Karpas-422 (cell line): ENCODE measurements at regions not wholly inside any gene's neighbourhood (a gene's known extent, or its start where the extent isn't known, plus 50 kb on each side); places are given as distances from the start of the nearest gene placed in this dataset.

Experiments
- DNase-seq: peaks from one replicate; pipeline ENCODE4 v3.0.0-alpha.2; 2015
- H2AFZ ChIP-seq: fragments of 200-600 bp; sonication (generic); 2 replicates; pipeline ENCODE4 v1.6.1; 2014; ENCODE audit warnings: antibody characterized with exemption, low read length, mixed read lengths
- H3K27ac ChIP-seq: fragments of 200-600 bp; sonication (generic); 2 replicates; pipeline ENCODE4 v1.5.1; 2014; ENCODE audit warnings: mild to moderate bottlenecking, low read length, moderate library complexity
- H3K27me3 ChIP-seq: fragments of 200-600 bp; sonication (generic); 2 replicates; pipeline ENCODE4 v1.6.1; 2014; ENCODE audit warnings: low read length, mixed read lengths
- H3K36me3 ChIP-seq: fragments of 200-600 bp; sonication (generic); 2 replicates; pipeline ENCODE4 v1.6.1; 2014; ENCODE audit warnings: low read length, mixed read lengths; ENCODE audit not compliant: insufficient read depth
- H3K4me1 ChIP-seq: fragments of 200-600 bp; sonication (generic); 2 replicates; pipeline ENCODE4 v1.6.1; 2014; ENCODE audit warnings: mild to moderate bottlenecking, low read length, mixed read lengths
- H3K4me2 ChIP-seq: fragments of 200-600 bp; sonication (generic); 2 replicates; pipeline ENCODE4 v1.6.1; 2014; ENCODE audit warnings: low read length, low read depth, mild to moderate bottlenecking; ENCODE audit not compliant: poor library complexity, severe bottlenecking
- H3K4me3 ChIP-seq: fragments of 200-600 bp; sonication (generic); 2 replicates; pipeline ENCODE4 v1.5.1; 2014; ENCODE audit warnings: mild to moderate bottlenecking, antibody characterized with exemption, low read length, mixed read lengths
- H3K79me2 ChIP-seq: fragments of 200-600 bp; sonication (generic); 2 replicates; pipeline ENCODE4 v1.6.1; 2014; ENCODE audit warnings: mild to moderate bottlenecking, low read length, mixed read lengths
- H3K9ac ChIP-seq: fragments of 200-600 bp; sonication (generic); 2 replicates; pipeline ENCODE4 v1.6.0; 2014; ENCODE audit warnings: low read length
- H3K9me2 ChIP-seq: fragments of 200-600 bp; sonication (generic), shearing (Covaris generic); replicated peaks from 2 replicates; pipeline ENCODE4 v1.6.0; 2014; ENCODE audit warnings: mild to moderate bottlenecking, low read length, moderate library complexity; ENCODE audit not compliant: insufficient read depth
- H3K9me3 ChIP-seq: fragments of 300-700, 200-600 bp; sonication (generic); 2 replicates; pipeline ENCODE4 v1.6.1; 2014; ENCODE audit warnings: low read length, mixed read lengths
- H4K20me1 ChIP-seq: fragments of 200-600 bp; sonication (generic); 2 replicates; pipeline ENCODE4 v1.6.1; 2014; ENCODE audit warnings: mild to moderate bottlenecking, antibody characterized with exemption, low read length, low read depth; ENCODE audit not compliant: insufficient read depth

DNA sequence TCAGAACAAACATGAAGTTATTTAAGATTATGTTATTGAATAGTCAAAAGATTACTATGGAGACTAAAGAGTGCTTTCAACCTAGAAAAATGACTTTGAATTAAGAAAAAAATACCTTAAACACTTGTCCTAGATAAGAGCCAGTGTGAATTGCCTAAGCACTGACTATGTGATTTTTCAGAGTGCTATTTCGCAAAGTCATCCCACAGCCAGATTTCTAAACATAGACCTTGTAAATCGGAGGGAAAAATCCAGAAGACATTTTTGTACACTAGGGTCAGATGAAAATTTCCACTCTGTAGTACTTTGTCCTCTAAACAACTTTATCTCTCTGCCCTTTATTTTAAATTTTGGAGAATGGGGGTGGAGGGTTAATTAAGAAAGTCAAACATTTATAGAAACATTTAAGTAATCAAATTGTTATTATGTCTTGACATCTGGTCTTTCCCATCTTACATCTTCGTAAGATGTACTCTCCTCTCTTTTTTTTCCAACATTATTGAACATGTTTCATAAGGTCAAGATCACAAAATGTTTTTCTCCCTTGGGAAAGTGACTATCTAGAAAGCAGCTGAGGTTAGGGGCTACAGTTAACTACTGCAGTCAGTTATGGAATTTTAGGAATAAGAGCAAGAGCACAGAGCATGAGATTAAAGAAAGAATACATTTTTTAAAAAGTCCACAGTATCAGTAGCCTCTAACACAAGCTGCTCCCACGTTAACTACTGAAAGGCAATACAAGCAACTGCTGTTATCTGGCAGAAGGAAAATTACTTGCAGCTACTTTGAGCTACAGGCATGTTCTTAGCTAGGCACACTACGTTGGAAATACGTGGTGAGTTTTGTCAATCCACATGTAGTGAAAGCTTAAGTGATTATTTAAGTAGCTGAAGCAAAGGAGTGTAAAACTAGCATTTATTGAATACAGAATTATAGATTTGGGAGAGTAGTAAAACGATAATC is 648.5 kb downstream of the HTR1B start:
- no peak overlapping the region for H3K27ac ChIP-seq
- no peaks in the 10 kb centered on the region for H3K4me1 ChIP-seq
- H4K20me1 ChIP-seq = no peaks in the 10 kb centered on the region
- no peaks in the 10 kb centered on the region for H3K36me3 ChIP-seq
- H3K9ac ChIP-seq = no peak overlapping the region
- no peak overlapping the region for H3K4me3 ChIP-seq
- no peaks in the 10 kb centered on the region for H3K27me3 ChIP-seq
- H3K4me2 ChIP-seq = no peak overlapping the region
- H2AFZ ChIP-seq = no peak overlapping the region
- DNase-seq = no peak
- H3K9me3 ChIP-seq = peaks cover 10% of the 10 kb centered on the region
- no peaks in the 10 kb centered on the region for H3K79me2 ChIP-seq
- no peaks in the 10 kb centered on the region for H3K9me2 ChIP-seq

DNA sequence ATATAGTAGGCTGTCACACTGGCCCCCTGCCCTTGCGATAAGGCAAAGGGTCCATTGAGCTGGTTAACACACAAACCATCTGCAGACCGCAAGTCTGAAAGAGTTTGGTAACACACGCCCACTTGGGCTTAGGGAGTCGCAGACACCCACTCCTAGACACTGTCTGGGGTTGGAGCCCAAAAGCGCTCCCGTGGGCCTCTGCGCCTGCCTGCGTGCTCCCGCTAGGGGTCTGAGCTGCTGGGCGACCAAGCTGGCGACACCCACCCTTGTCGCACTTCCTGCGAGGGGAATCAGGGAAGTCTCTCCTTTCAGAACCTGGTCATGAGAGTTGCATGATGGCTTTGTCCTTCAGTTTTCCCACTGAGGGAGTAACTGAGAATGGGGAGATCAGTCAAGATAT is 653.0 kb downstream of the HTR1B start:
- Histone ChIP-seq H3K36me3 (no peaks in the 10 kb centered on the region), H3K4me2 (no peak overlapping the region), H3K9me3 (peaks cover 11% of the 10 kb centered on the region), H3K4me1 (no peaks in the 10 kb centered on the region), H3K27ac (no peak overlapping the region), H3K79me2 (no peaks in the 10 kb centered on the region), H3K9ac (no peak overlapping the region), H3K4me3 (no peak overlapping the region), H2AFZ (no peak overlapping the region), H3K9me2 (no peaks in the 10 kb centered on the region), H4K20me1 (no peaks in the 10 kb centered on the region), H3K27me3 (no peaks in the 10 kb centered on the region)
- no peak for DNase-seq

DNA sequence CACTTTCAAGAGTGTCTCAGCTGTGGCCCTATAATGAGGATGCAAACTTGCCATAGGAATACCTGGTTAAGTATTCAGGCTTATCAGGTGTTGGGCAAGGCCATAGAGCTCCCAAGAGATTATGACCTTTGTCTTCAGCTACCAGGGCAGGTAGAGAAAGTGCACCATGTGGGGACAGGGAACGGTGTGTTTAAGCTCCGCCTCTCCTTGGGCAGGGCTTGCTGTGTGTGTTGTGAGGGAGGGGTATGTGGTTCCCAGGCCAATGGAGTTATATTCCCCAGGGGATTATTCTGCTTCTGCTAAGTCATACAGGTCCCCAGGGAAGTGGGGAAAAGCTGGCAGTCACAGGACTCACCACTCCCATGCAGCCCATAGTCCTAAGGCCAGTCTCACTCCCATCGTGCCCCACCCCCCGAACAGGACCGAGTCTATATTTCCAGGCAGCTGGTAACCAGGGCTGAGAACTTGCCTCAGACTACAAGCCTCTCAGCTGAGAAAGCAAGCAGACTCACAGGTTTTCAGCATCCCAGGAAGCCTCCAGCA is 660.2 kb downstream of the HTR1B start:
- Histone ChIP-seq H3K9me2 (no peaks in the 10 kb centered on the region), H3K4me2 (no peak overlapping the region), H3K4me1 (no peaks in the 10 kb centered on the region), H3K9ac (no peak overlapping the region), H3K4me3 (no peak overlapping the region), H3K27me3 (no peaks in the 10 kb centered on the region), H3K79me2 (no peaks in the 10 kb centered on the region), H3K27ac (no peak overlapping the region), H4K20me1 (no peaks in the 10 kb centered on the region), H2AFZ (no peak overlapping the region), H3K9me3 (peaks cover 7% of the 10 kb centered on the region), H3K36me3 (no peaks in the 10 kb centered on the region)
- DNase-seq = no peak

DNA sequence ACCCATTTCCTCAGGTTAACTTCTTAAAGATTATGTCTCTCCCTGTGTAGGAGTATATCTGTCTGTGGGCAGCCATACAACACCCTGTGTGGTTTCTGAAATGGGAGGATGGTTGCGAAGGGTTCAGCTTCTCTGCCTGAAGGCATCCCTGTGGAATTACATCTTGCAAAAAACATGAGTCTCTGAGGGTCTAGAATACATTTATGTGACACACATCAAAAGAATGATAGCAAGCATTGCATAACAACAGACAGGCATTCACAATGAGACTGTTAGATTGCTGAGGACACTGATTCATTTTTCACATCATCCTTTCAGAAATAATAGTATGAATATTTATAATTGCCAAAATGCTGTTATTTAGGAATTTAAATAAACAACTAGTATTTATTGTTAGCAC is 670.9 kb downstream of the HTR1B start:
- Histone ChIP-seq H3K9me3 (peaks cover 16% of the 10 kb centered on the region), H2AFZ (no peak overlapping the region), H3K79me2 (no peaks in the 10 kb centered on the region), H3K4me1 (no peaks in the 10 kb centered on the region), H3K36me3 (no peaks in the 10 kb centered on the region), H3K4me2 (no peak overlapping the region), H3K27me3 (no peaks in the 10 kb centered on the region), H3K9me2 (no peaks in the 10 kb centered on the region), H3K4me3 (no peak overlapping the region), H3K9ac (no peak overlapping the region), H4K20me1 (no peaks in the 10 kb centered on the region), H3K27ac (no peak overlapping the region)
- no peak for DNase-seq

DNA sequence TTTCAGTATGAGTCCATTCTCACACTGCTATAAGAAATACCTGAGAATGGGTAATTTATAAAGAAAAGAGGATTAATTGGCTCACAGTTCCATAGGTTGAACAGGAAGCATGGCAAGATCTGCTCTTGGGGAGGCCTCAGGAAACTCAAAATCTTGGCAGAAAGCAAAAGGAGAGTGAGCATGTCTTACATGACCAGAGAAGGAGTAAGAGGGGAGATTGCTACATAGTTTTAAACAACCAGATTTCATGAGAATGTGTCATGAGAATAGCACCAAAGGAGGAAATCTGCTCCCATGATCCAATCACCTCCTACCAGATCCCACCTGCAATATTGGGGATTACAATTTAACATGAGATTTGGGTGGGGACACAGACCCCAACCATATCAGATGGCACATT is 672.4 kb downstream of the HTR1B start:
- H3K9ac ChIP-seq = no peak overlapping the region
- H3K27me3 ChIP-seq = no peaks in the 10 kb centered on the region
- no peak overlapping the region for H3K4me2 ChIP-seq
- no peak overlapping the region for H3K27ac ChIP-seq
- H3K4me3 ChIP-seq = no peak overlapping the region
- H4K20me1 ChIP-seq = no peaks in the 10 kb centered on the region
- H3K36me3 ChIP-seq = no peaks in the 10 kb centered on the region
- H3K9me2 ChIP-seq = no peaks in the 10 kb centered on the region
- H3K79me2 ChIP-seq = no peaks in the 10 kb centered on the region
- H3K9me3 ChIP-seq = peaks cover 13% of the 10 kb centered on the region
- H2AFZ ChIP-seq = no peak overlapping the region
- H3K4me1 ChIP-seq = no peaks in the 10 kb centered on the region
- DNase-seq = no peak

DNA sequence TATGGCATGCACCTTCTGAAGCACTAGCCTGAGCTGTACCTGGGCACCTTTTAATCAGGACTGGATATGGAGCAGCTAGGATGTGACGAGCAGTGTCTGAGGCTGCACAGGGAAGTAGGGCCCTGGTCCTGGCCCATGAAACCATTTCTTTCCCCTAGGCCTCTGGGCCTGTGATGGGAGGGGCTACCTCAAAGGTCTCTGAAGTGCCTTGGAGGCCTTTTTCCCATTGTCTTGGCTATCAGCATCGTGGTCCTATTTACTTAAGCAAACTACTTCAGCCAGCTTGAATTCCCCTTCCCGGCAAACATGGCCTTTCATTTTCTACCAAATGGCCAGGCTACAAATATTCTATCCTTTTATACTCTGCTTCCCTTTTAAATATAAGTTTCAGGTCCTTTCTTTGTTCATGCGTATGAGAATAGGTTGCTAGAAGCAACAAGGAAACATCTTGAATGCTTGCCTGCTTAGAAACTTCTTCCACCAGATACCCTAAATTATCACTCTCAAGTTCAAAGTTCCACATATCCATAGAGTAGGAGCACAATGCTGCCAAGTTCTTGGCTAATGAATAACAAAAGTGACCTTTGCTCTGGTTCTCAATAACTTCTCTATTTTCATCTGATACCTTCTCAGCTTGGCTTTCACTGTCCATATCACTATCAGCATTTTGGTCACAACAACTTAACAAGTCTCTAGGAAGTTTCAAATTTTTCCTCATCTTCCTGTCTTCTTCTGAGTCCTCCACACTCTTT is 673.1 kb downstream of the HTR1B start:
- Histone ChIP-seq H4K20me1 (no peaks in the 10 kb centered on the region), H3K9me2 (no peaks in the 10 kb centered on the region), H3K79me2 (no peaks in the 10 kb centered on the region), H3K36me3 (no peaks in the 10 kb centered on the region), H3K27ac (no peak overlapping the region), H3K4me1 (no peaks in the 10 kb centered on the region), H3K9ac (no peak overlapping the region), H3K4me3 (no peak overlapping the region), H3K27me3 (no peaks in the 10 kb centered on the region), H3K9me3 (peaks cover 12% of the 10 kb centered on the region), H2AFZ (no peak overlapping the region), H3K4me2 (no peak overlapping the region)
- no peak for DNase-seq

DNA sequence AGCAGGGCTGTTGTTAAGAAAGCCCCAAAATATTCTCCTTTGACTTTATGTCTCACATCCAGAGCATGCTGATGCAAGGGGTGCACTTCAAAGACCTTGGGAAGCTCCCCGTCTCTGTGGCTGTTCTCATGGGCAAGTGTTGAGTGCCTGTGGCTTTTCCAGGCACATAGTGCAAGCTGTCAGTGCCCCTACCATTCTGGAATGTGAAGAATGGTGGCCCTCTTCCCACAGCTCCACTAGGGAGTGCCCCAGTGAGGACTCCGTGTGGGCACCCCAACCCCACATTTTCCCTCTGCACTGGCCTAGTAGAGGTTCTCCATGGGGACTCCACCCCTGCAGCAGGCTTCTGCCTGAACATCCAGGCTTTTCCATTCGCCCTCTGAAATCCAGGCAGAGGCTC is 673.7 kb downstream of the HTR1B start:
- Histone ChIP-seq H3K27ac (no peak overlapping the region), H2AFZ (no peak overlapping the region), H3K27me3 (no peaks in the 10 kb centered on the region), H3K9me2 (no peaks in the 10 kb centered on the region), H3K9me3 (peaks cover 19% of the 10 kb centered on the region), H3K4me2 (no peak overlapping the region), H3K4me3 (no peak overlapping the region), H3K36me3 (no peaks in the 10 kb centered on the region), H3K4me1 (no peaks in the 10 kb centered on the region), H3K79me2 (no peaks in the 10 kb centered on the region), H4K20me1 (no peaks in the 10 kb centered on the region), H3K9ac (no peak overlapping the region)
- DNase-seq = no peak

DNA sequence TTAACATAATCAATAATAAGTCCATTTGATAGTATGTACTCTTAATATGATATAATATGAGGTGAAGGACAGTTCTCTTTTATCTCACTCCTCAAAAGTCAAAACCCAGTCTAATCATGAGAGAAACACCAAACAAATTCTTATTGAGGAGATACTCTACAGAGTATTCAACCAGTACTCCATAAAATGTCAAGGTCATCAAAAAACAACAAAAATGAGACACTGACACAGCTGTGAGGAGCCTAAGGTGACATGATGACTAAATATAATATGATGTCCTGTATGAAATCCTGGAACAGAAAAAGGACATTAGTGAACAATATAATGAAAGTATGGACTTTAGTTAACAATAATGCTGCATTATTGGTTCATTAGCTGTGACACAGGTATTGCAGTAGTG is 675.1 kb downstream of the HTR1B start:
- Histone ChIP-seq H3K4me3 (no peak overlapping the region), H3K9ac (no peak overlapping the region), H3K79me2 (no peaks in the 10 kb centered on the region), H3K4me2 (no peak overlapping the region), H3K27ac (no peak overlapping the region), H3K9me3 (peaks cover 20% of the 10 kb centered on the region), H3K9me2 (no peaks in the 10 kb centered on the region), H3K27me3 (no peaks in the 10 kb centered on the region), H4K20me1 (no peaks in the 10 kb centered on the region), H2AFZ (no peak overlapping the region), H3K4me1 (no peaks in the 10 kb centered on the region), H3K36me3 (no peaks in the 10 kb centered on the region)
- no peak for DNase-seq
